WTC11 (cell line): ENCODE measurements at regions not wholly inside any gene's neighbourhood (a gene's known extent, or its start where the extent isn't known, plus 50 kb on each side); places are given as distances from the start of the nearest gene placed in this dataset.

Source experiments
- CTCF ChIP-seq: fragments of 200-600 bp; IDR thresholded peaks from 2 replicates; pipeline ENCODE4 v1.8.0; 2022; ENCODE audit warnings: antibody characterized with exemption
- ESRRA ChIP-seq: sonication (generic); formaldehyde crosslinking; IDR thresholded peaks from 2 replicates; pipeline ENCODE4 v1.8.1; 2022; ENCODE audit warnings: mild to moderate bottlenecking, missing genetic modification reagents, borderline replicate concordance
- GABPB1 ChIP-seq: sonication (generic); formaldehyde crosslinking; IDR thresholded peaks from 2 replicates; pipeline ENCODE4 v1.8.1; 2023; ENCODE audit warnings: mild to moderate bottlenecking, missing genetic modification reagents
- JAZF1 ChIP-seq: fragments of 250-450 bp; sonication (Bioruptor Pico); IDR thresholded peaks from 2 replicates; pipeline ENCODE4 v1.9.0; 2021; ENCODE audit warnings: moderate library complexity, mild to moderate bottlenecking, inconsistent platforms
- MAX ChIP-seq: sonication (generic); formaldehyde crosslinking; IDR thresholded peaks from 2 replicates; pipeline ENCODE4 v1.8.0; 2022; ENCODE audit warnings: mild to moderate bottlenecking, missing genetic modification reagents
- NR3C1 ChIP-seq: sonication (generic); formaldehyde crosslinking; conservative IDR thresholded peaks from 2 replicates; pipeline ENCODE4 v1.8.1; 2023; ENCODE audit warnings: low read depth, mild to moderate bottlenecking, missing genetic modification reagents
- STAT6 ChIP-seq: sonication (generic); formaldehyde crosslinking; conservative IDR thresholded peaks from 2 replicates; pipeline ENCODE4 v1.8.1; 2023; ENCODE audit warnings: mild to moderate bottlenecking, low read depth, missing genetic modification reagents, moderate library complexity
- TF ChIP-seq, protein P1 (sequence below): fragments of 250-450 bp; sonication (Bioruptor Pico); IDR thresholded peaks from 2 replicates; pipeline ENCODE4 v1.9.0; 2021; ENCODE audit warnings: mild to moderate bottlenecking, borderline replicate concordance
- TF ChIP-seq, protein P2 (sequence below): sonication (generic); formaldehyde crosslinking; IDR thresholded peaks from 2 replicates; pipeline ENCODE4 v1.8.1; 2022; ENCODE audit warnings: low read depth, missing genetic modification reagents, borderline replicate concordance
- TF ChIP-seq, protein P3 (sequence below): sonication (generic); formaldehyde crosslinking; IDR thresholded peaks from 2 replicates; pipeline ENCODE4 v1.8.1; 2023; ENCODE audit warnings: mild to moderate bottlenecking, missing genetic modification reagents, moderate library complexity
- TF ChIP-seq, protein P4 (sequence below): sonication (generic); formaldehyde crosslinking; IDR thresholded peaks from 2 replicates; pipeline ENCODE4 v1.8.1; 2023; ENCODE audit warnings: mild to moderate bottlenecking, missing genetic modification reagents, borderline replicate concordance

DNA sequence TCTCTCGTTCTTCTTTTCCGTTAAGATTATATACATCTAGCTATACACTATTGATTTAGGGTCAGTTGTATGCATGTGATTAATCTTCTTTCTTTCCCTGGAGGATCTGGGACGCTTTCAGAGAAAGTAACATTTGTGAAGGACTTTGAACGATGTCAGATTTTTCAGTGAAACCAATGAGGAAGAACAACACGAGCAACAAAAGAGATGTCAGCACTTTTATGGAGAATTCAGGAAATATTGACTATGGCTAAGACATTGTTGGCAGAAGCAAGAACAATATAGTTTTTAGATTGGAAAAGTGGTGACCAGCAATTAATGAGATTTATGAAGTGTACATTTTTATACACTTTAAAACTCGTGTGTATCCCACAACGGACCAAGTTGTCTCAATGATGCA is 355.5 kb downstream of the TGFB2 start:
- TF ChIP-seq JAZF1 (CRISPR knock-in tag) (no peak), CTCF (no peak), STAT6 (CRISPR knock-in tag) (no peak), GABPB1 (CRISPR knock-in tag) (no peak), ESRRA (CRISPR knock-in tag) (no peak), NR3C1 (no peak), MAX (no peak)
- TF ChIP-seq, protein P1, sequence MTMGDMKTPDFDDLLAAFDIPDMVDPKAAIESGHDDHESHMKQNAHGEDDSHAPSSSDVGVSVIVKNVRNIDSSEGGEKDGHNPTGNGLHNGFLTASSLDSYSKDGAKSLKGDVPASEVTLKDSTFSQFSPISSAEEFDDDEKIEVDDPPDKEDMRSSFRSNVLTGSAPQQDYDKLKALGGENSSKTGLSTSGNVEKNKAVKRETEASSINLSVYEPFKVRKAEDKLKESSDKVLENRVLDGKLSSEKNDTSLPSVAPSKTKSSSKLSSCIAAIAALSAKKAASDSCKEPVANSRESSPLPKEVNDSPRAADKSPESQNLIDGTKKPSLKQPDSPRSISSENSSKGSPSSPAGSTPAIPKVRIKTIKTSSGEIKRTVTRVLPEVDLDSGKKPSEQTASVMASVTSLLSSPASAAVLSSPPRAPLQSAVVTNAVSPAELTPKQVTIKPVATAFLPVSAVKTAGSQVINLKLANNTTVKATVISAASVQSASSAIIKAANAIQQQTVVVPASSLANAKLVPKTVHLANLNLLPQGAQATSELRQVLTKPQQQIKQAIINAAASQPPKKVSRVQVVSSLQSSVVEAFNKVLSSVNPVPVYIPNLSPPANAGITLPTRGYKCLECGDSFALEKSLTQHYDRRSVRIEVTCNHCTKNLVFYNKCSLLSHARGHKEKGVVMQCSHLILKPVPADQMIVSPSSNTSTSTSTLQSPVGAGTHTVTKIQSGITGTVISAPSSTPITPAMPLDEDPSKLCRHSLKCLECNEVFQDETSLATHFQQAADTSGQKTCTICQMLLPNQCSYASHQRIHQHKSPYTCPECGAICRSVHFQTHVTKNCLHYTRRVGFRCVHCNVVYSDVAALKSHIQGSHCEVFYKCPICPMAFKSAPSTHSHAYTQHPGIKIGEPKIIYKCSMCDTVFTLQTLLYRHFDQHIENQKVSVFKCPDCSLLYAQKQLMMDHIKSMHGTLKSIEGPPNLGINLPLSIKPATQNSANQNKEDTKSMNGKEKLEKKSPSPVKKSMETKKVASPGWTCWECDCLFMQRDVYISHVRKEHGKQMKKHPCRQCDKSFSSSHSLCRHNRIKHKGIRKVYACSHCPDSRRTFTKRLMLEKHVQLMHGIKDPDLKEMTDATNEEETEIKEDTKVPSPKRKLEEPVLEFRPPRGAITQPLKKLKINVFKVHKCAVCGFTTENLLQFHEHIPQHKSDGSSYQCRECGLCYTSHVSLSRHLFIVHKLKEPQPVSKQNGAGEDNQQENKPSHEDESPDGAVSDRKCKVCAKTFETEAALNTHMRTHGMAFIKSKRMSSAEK = no peak
- TF ChIP-seq, protein P2, sequence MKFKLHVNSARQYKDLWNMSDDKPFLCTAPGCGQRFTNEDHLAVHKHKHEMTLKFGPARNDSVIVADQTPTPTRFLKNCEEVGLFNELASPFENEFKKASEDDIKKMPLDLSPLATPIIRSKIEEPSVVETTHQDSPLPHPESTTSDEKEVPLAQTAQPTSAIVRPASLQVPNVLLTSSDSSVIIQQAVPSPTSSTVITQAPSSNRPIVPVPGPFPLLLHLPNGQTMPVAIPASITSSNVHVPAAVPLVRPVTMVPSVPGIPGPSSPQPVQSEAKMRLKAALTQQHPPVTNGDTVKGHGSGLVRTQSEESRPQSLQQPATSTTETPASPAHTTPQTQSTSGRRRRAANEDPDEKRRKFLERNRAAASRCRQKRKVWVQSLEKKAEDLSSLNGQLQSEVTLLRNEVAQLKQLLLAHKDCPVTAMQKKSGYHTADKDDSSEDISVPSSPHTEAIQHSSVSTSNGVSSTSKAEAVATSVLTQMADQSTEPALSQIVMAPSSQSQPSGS = no peak
- TF ChIP-seq, protein P3, sequence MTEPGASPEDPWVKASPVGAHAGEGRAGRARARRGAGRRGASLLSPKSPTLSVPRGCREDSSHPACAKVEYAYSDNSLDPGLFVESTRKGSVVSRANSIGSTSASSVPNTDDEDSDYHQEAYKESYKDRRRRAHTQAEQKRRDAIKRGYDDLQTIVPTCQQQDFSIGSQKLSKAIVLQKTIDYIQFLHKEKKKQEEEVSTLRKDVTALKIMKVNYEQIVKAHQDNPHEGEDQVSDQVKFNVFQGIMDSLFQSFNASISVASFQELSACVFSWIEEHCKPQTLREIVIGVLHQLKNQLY = no peak
- TF ChIP-seq, protein P4, sequence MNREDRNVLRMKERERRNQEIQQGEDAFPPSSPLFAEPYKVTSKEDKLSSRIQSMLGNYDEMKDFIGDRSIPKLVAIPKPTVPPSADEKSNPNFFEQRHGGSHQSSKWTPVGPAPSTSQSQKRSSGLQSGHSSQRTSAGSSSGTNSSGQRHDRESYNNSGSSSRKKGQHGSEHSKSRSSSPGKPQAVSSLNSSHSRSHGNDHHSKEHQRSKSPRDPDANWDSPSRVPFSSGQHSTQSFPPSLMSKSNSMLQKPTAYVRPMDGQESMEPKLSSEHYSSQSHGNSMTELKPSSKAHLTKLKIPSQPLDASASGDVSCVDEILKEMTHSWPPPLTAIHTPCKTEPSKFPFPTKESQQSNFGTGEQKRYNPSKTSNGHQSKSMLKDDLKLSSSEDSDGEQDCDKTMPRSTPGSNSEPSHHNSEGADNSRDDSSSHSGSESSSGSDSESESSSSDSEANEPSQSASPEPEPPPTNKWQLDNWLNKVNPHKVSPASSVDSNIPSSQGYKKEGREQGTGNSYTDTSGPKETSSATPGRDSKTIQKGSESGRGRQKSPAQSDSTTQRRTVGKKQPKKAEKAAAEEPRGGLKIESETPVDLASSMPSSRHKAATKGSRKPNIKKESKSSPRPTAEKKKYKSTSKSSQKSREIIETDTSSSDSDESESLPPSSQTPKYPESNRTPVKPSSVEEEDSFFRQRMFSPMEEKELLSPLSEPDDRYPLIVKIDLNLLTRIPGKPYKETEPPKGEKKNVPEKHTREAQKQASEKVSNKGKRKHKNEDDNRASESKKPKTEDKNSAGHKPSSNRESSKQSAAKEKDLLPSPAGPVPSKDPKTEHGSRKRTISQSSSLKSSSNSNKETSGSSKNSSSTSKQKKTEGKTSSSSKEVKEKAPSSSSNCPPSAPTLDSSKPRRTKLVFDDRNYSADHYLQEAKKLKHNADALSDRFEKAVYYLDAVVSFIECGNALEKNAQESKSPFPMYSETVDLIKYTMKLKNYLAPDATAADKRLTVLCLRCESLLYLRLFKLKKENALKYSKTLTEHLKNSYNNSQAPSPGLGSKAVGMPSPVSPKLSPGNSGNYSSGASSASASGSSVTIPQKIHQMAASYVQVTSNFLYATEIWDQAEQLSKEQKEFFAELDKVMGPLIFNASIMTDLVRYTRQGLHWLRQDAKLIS (CRISPR knock-in tag) = no peak
